GM21786 (cell line): ENCODE measurements at regions not wholly inside any gene's neighbourhood (a gene's known extent, or its start where the extent isn't known, plus 50 kb on each side); places are given as distances from the start of the nearest gene placed in this dataset.
A peak's percentile ranks its signal among the peaks of the same experiment; 100 is the strongest.

Experiments used
- ATAC-seq: cut with Tn5 transposase; IDR thresholded peaks from one replicate; pipeline ENCODE4 v1.9.1; 2021; ENCODE audit not compliant: unreplicated experiment

- no peak for ATAC-seq
These were observed 874.6 kb upstream of the PRMT6 start for GRCh38 chr1:106181866-106182265.

GRCh38 chr1:106185089-106185488 lies 871.4 kb upstream of the PRMT6 start:
- no peak for ATAC-seq

GRCh38 chr1:106189780-106190179 lies 866.7 kb upstream of the PRMT6 start:
- ATAC-seq: no peak

- no peak for ATAC-seq
These were observed 862.3 kb upstream of the PRMT6 start for GRCh38 chr1:106194206-106194605.

GRCh38 chr1:106200711-106201110 lies 855.8 kb upstream of the PRMT6 start:
- ATAC-seq: no peak

- no peak for ATAC-seq
These were observed 849.3 kb upstream of the PRMT6 start for GRCh38 chr1:106207185-106207584.

- no peak for ATAC-seq
These were observed 838.7 kb upstream of the PRMT6 start for GRCh38 chr1:106217765-106218164.

- no peak for ATAC-seq
These were observed 834.1 kb upstream of the PRMT6 start for GRCh38 chr1:106222403-106222802.

- ATAC-seq: no peak
These were observed 833.3 kb upstream of the PRMT6 start for GRCh38 chr1:106223213-106223612.

GRCh38 chr1:106224426-106224825 lies 832.0 kb upstream of the PRMT6 start:
- no peak for ATAC-seq

GRCh38 chr1:106225403-106225802 lies 831.1 kb upstream of the PRMT6 start:
- ATAC-seq: no peak

GRCh38 chr1:106226550-106226949 lies 829.9 kb upstream of the PRMT6 start:
- no peak for ATAC-seq

- no peak for ATAC-seq
These were observed 824.3 kb upstream of the PRMT6 start for GRCh38 chr1:106232128-106232527.

- no peak for ATAC-seq
These were observed 823.0 kb upstream of the PRMT6 start for GRCh38 chr1:106233511-106233910.

- peak; percentile 66 for ATAC-seq
These were observed 807.1 kb upstream of the PRMT6 start for GRCh38 chr1:106249365-106249764.

- peak; percentile 20 for ATAC-seq
These were observed 806.7 kb upstream of the PRMT6 start for GRCh38 chr1:106249810-106250209.

- no peak for ATAC-seq
These were observed 801.7 kb upstream of the PRMT6 start for GRCh38 chr1:106254748-106255147.

GRCh38 chr1:106266786-106267185 lies 789.7 kb upstream of the PRMT6 start:
- no peak for ATAC-seq

GRCh38 chr1:106268070-106268469 lies 788.4 kb upstream of the PRMT6 start:
- no peak for ATAC-seq

GRCh38 chr1:106276871-106277270 lies 779.6 kb upstream of the PRMT6 start:
- no peak for ATAC-seq

GRCh38 chr1:106277786-106278185 lies 778.7 kb upstream of the PRMT6 start:
- no peak for ATAC-seq

- no peak for ATAC-seq
These were observed 777.8 kb upstream of the PRMT6 start for GRCh38 chr1:106278716-106279115.

GRCh38 chr1:106289265-106289928 lies 767.1 kb upstream of the PRMT6 start:
- no peak for ATAC-seq
